ENCODE measurements at regions not wholly inside any gene's neighbourhood (a gene's known extent, or its start where the extent isn't known, plus 50 kb on each side); places are given as distances from the start of the nearest gene placed in this dataset.

DNA sequence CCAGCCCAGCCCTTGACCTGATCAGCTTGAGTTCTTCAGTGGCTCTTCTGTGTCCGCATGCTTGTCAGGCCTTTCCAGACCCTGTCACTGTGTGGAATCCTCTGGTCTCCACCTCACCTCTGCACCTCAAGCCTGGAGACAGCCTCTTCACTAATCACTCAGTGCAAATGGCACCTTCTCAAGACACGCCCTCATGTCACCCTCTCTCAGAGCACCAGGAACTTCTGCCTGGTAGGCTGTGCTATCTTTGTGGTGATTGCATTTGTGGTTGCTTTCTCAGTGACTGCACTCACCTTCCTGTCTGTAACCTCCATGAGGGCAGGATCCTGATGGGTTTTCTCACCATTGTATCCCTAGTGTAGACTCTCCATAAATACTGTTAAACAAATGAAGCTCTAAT lies 435.2 kb upstream of the CDH4 start:
- TF ChIP-seq, protein P1, sequence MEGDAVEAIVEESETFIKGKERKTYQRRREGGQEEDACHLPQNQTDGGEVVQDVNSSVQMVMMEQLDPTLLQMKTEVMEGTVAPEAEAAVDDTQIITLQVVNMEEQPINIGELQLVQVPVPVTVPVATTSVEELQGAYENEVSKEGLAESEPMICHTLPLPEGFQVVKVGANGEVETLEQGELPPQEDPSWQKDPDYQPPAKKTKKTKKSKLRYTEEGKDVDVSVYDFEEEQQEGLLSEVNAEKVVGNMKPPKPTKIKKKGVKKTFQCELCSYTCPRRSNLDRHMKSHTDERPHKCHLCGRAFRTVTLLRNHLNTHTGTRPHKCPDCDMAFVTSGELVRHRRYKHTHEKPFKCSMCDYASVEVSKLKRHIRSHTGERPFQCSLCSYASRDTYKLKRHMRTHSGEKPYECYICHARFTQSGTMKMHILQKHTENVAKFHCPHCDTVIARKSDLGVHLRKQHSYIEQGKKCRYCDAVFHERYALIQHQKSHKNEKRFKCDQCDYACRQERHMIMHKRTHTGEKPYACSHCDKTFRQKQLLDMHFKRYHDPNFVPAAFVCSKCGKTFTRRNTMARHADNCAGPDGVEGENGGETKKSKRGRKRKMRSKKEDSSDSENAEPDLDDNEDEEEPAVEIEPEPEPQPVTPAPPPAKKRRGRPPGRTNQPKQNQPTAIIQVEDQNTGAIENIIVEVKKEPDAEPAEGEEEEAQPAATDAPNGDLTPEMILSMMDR (IDR thresholded peaks at IDR 0.05; ENCODE audit: insufficient read depth, low read length, poor library complexity, severe bottlenecking): no peak
- no peak for TF ChIP-seq EZH2phosphoT487 (conservative IDR thresholded peaks at IDR 0.05; ENCODE audit: low read length)
